Femur (tissue), 1 donor: ENCODE measurements at regions not wholly inside any gene's neighbourhood (a gene's known extent, or its start where the extent isn't known, plus 50 kb on each side); places are given as distances from the start of the nearest gene placed in this dataset.

Source experiments
- DNase-seq: peaks from one replicate; pipeline ENCODE4 v3.0.0-alpha.2; 2017

DNA sequence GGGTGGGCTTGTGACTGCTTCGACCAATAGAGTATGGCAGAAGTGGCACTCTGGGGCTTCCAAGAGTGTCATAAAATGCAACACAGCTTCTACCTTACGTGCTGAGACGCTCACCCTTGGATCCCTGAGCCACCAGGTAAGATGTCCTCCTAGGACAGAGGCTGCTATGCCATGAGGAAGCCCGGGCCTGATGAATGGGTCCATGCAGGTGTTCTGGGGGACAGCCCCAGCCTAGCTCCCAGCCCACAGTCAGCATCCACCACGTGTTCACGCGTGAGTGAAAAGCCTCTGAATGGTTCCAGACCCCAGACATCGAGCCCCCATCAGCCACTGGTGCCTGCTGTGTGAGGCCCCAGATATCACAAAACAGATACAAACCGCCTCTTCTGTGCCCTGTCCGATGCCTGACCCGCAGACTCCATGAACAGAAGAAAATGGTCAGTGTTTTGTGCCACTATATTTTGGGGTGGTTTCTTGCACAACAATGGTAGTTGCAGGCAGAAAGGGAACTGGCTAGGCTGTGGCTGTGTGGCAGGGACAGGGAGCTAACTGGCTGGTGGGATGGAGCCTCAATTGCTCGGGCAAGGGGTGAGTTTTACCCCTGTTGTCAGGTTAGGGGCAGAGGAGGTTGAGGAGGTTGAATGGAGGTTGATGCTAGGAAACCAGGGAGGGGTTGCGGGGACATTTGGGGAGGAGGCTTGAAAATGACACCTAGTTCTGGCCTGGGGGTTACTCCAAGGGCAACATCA lies 92.2 kb downstream of the LINGO1 start:
- no peak for DNase-seq

DNA sequence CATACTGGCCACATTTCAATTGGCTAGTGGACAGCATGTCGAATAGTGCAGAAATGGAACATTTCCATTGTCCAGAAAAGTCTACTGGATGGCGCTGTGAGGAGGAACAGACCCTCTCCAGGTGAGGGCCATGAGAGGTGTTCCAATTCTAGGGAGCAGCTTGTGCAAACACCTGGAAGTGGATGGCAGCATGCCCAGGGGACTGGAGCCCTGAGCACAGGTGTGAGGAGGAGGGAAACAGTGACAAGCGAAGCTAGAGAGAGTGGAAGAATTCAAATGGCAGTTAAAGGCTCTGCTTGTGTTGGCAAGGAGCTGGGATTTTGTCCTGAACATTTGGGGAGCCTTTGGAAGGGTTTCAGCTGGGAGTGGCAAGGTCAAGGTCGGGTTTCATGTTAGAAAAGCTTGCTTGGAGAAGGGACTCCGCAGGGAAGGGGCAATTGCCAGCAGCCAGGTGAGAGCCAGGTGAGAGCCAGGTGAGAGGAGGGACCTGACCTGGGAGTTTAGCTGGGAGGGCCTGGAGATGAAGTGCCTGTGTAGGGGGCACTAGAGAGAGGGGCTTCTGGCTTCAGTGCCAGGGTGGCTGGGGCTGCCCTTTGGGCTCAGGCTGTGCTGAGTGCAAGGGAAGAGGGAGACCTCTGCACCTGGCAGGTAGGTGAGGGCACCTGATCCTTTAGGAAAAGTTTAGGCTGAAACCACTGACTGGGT lies 93.8 kb downstream of the LINGO1 start:
- no peak for DNase-seq

DNA sequence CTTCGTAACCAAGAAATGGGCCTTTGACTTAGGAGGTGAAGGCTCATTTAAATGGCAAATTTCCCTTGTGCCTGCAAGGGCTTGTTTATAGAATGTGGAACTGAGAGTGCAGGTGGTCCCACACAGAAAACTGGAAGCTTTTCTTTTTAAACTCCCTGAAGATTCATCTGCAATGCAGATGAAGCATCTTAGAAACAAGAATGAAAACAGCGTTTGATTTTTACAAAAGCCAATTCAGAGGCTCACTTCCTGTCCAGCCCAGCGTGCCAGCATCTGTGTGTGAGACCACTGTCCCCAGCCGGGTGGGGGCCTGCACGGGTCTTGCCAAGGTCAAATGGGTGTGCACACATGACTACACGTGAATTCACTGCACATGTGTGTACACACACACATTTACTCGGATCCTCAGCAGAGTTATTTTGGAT lies 94.7 kb downstream of the LINGO1 start:
- peak; percentile 67 for DNase-seq

DNA sequence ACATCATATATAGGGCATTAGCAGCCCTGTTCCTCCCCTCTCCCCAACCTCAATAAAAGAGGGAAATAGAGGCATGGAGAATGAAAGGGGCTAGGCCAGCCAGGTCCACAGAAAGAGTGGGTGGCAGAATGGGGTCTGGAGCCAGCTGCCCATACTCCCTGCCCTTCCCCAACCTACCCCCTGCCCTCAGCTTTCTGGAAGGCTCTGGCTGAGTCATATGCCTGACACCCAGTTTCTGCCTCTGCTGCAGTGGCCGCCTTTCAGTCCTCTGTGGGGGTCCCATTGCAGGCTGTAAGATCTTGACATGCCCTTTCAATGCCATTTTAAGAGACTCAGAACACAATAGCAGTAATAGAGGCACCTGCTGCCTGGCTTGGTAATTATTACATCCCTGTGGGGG lies 95.7 kb downstream of the LINGO1 start:
- DNase-seq, result peak; percentile 10

DNA sequence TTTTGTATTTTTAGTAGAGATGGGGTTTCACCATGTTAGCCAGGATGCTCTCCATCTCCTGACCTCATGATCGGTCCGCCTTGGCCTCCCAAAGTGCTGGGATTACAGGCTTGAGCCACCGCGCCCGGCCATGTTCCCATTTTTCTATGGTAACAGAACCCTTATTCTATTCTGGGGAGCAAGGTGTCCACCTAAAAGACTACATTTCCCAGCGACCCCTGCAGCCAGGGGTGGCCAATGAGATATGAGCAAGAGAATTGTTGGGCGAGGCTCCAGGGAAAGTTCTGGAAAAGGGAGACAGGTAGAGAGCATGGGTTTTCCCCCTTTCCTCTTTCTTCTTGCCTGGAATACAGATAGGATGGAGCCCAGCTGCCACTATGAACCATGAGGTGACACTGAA lies 96.9 kb downstream of the LINGO1 start:
- no peak for DNase-seq
